ENCODE measurements at regions not wholly inside any gene's neighbourhood (a gene's known extent, or its start where the extent isn't known, plus 50 kb on each side); places are given as distances from the start of the nearest gene placed in this dataset.

DNA sequence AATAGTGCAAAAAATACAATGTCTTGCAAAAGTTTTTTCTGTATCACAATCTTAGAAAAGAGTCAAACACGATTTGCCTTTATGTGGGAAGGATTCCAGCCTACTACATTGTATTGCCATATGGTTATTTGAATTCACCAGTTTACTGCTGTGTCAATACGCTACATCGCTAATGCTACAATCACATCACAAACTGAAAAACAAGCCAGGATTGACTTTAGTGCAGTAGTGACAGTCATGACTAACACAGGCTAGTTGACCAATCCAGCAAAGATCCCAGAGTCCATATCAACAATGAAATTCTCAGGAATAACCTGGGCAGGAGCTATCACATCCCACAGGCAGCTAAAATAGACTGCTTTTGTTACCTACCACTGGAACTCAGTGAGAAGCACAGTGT is 67.0 kb downstream of the IL12A start:
- Histone ChIP-seq H3K4me3 (no peak overlapping the region), H3K4me1 (no peaks in the 10 kb centered on the region), H3K27me3 (no peaks in the 10 kb centered on the region), H3K27ac (no peak overlapping the region), H3K9me3 (no peaks in the 10 kb centered on the region), H3K36me3 (no peaks in the 10 kb centered on the region)
- no peak for DNase-seq (ENCODE audit: low spot score)
- no peak for TF ChIP-seq CTCF (IDR thresholded peaks at IDR 0.05)

- DNase-seq (ENCODE audit: low spot score): no peak
- no peaks in the 10 kb centered on the region for H3K9me3 ChIP-seq
- H3K4me3 ChIP-seq: no peak overlapping the region
- H3K27ac ChIP-seq: no peak overlapping the region
- TF ChIP-seq CTCF (IDR thresholded peaks at IDR 0.05): no peak
- H3K27me3 ChIP-seq: no peaks in the 10 kb centered on the region
- H3K36me3 ChIP-seq: no peaks in the 10 kb centered on the region
- H3K4me1 ChIP-seq: no peaks in the 10 kb centered on the region
Observed at GRCh38 chr3:160057331-160057730, 68.7 kb downstream of the IL12A start.

GRCh38 chr3:160060409-160061027 is 71.9 kb downstream of the IL12A start:
- TF ChIP-seq CTCF (IDR thresholded peaks at IDR 0.05): no peak

GRCh38 chr3:160061525-160061924 is 72.9 kb downstream of the IL12A start:
- H3K27ac ChIP-seq: no peak overlapping the region
- H3K4me3 ChIP-seq: no peak overlapping the region
- H3K9me3 ChIP-seq: no peaks in the 10 kb centered on the region
- H3K36me3 ChIP-seq: no peaks in the 10 kb centered on the region
- H3K4me1 ChIP-seq: no peaks in the 10 kb centered on the region
- no peak for TF ChIP-seq CTCF (IDR thresholded peaks at IDR 0.05)
- no peak for DNase-seq (ENCODE audit: low spot score)
- no peaks in the 10 kb centered on the region for H3K27me3 ChIP-seq

More at GRCh38 chr3:160060409-160061027, 71.9 kb downstream of the IL12A start:
- H3K9me3 ChIP-seq: no peaks in the 10 kb centered on the region
- no peaks in the 10 kb centered on the region for H3K36me3 ChIP-seq
- DNase-seq (ENCODE audit: low spot score): no peak
- H3K27ac ChIP-seq: no peak overlapping the region
- no peaks in the 10 kb centered on the region for H3K4me1 ChIP-seq
- H3K4me3 ChIP-seq: no peak overlapping the region
- H3K27me3 ChIP-seq: no peaks in the 10 kb centered on the region

- TF ChIP-seq CTCF (IDR thresholded peaks at IDR 0.05): no peak
- Histone ChIP-seq H3K36me3 (no peaks in the 10 kb centered on the region), H3K4me1 (no peaks in the 10 kb centered on the region), H3K27me3 (no peaks in the 10 kb centered on the region), H3K9me3 (no peaks in the 10 kb centered on the region), H3K27ac (no peak overlapping the region), H3K4me3 (no peak overlapping the region)
- DNase-seq (ENCODE audit: low spot score): no peak
Observed at GRCh38 chr3:160065282-160065681, 76.6 kb downstream of the IL12A start.

- H3K36me3 ChIP-seq: no peaks in the 10 kb centered on the region
- TF ChIP-seq CTCF (IDR thresholded peaks at IDR 0.05): no peak
- H3K9me3 ChIP-seq: no peaks in the 10 kb centered on the region
Observed at GRCh38 chr3:160065786-160066185, 77.2 kb downstream of the IL12A start.

More at GRCh38 chr3:160065786-160066185, 77.2 kb downstream of the IL12A start:
- no peak overlapping the region for H3K27ac ChIP-seq
- H3K4me3 ChIP-seq: no peak overlapping the region
- no peaks in the 10 kb centered on the region for H3K27me3 ChIP-seq
- no peaks in the 10 kb centered on the region for H3K4me1 ChIP-seq
- no peak for DNase-seq (ENCODE audit: low spot score)
